Breast epithelium (tissue), 4 donors: ENCODE measurements at regions not wholly inside any gene's neighbourhood (a gene's known extent, or its start where the extent isn't known, plus 50 kb on each side); places are given as distances from the start of the nearest gene placed in this dataset.

Source experiments
- DNase-seq, 2 donors: peaks; one replicate each; pipeline ENCODE4 v3.0.0-alpha.2; 2019; ENCODE audit warnings: low spot score in 2 of 2
- H3K27ac ChIP-seq, 2 donors: fragments of 200-600 bp; sonication (generic) in 1 of 2; one replicate each; pipeline ENCODE4 v1.5.1; 2016 to 2019; ENCODE audit warnings: mild to moderate bottlenecking in 1 of 2
- H3K27me3 ChIP-seq, 2 donors: fragments of 200-600 bp; sonication (generic) in 1 of 2; one replicate each; pipeline versions ENCODE4 v1.5.1 to v1.6.0; 2017 to 2019; ENCODE audit warnings: control low read depth in 1 of 2, mild to moderate bottlenecking in 1 of 2
- H3K36me3 ChIP-seq: fragments of 200-600 bp; one replicate; pipeline ENCODE4 v1.5.1; 2019
- H3K4me1 ChIP-seq, 2 donors: fragments of 200-600 bp; sonication (generic); one replicate each; pipeline ENCODE4 v1.5.1; 2016 to 2019; ENCODE audit warnings: control low read depth in 1 of 2
- H3K4me3 ChIP-seq, 3 donors: fragments of 200-600 bp; sonication (generic); 1 replicate in 2 of 3; 2 replicates in 1 of 3; pipeline ENCODE4 v1.5.1; 2016 to 2019; ENCODE audit warnings: mild to moderate bottlenecking in 3 of 3, moderate library complexity in 2 of 3
- H3K9me3 ChIP-seq, 2 donors: fragments of 200-600 bp; sonication (generic) in 1 of 2; one replicate each; pipeline ENCODE4 v1.5.1; 2016 to 2019; ENCODE audit warnings: control low read depth in 1 of 2
- CTCF ChIP-seq, 3 donors: fragments of 450-650 bp; IDR thresholded peaks; one replicate each; pipeline ENCODE4 v1.5.1; 2016 to 2017; ENCODE audit warnings: antibody characterized with exemption in 3 of 3, mild to moderate bottlenecking in 3 of 3, moderate library complexity in 3 of 3
- POLR2A ChIP-seq: fragments of 450-650 bp; IDR thresholded peaks from one replicate; pipeline ENCODE4 v1.6.1; 2016; ENCODE audit warnings: antibody characterized with exemption, mild to moderate bottlenecking, moderate library complexity
- POLR2AphosphoS5 ChIP-seq, 3 donors: sonication (generic); formaldehyde crosslinking; IDR thresholded peaks; one replicate each; pipeline ENCODE4 v1.6.1; 2017; ENCODE audit warnings: antibody characterized with exemption in 3 of 3
- intact Hi-C: fragments of 100-400 bp; cut with DNase I; formaldehyde crosslinking; loops from one replicate; pipeline ENCODE4 v1.15.1; 2023; ENCODE audit warnings: low total_unique reads

GRCh38 chr10:10434312-10434711, 583.4 kb upstream of the CELF2 start:
- H3K4me1 ChIP-seq, result no peaks in the 10 kb centered on the region
- H3K27ac ChIP-seq, result no peak overlapping the region
- no peaks in the 10 kb centered on the region for H3K9me3 ChIP-seq
- no peak overlapping the region for H3K4me3 ChIP-seq
- no peaks in the 10 kb centered on the region for H3K36me3 ChIP-seq
- TF ChIP-seq CTCF (IDR thresholded peaks at IDR 0.05) (no peak), POLR2AphosphoS5 (IDR thresholded peaks at IDR 0.05) (no peak), POLR2A (no peak)
- intact Hi-C loops, result no loop called here
- DNase-seq, result no peak
- H3K27me3 ChIP-seq, result no peaks in the 10 kb centered on the region

GRCh38 chr10:10437886-10438285, 579.8 kb upstream of the CELF2 start:
- intact Hi-C loops, result no loop called here
- no peak overlapping the region for H3K4me3 ChIP-seq
- no peaks in the 10 kb centered on the region for H3K27me3 ChIP-seq
- no peaks in the 10 kb centered on the region for H3K36me3 ChIP-seq
- TF ChIP-seq POLR2AphosphoS5 (IDR thresholded peaks at IDR 0.05) (no peak), POLR2A (no peak), CTCF (IDR thresholded peaks at IDR 0.05) (no peak)
- H3K27ac ChIP-seq, result no peak overlapping the region
- no peaks in the 10 kb centered on the region for H3K9me3 ChIP-seq
- H3K4me1 ChIP-seq, result no peaks in the 10 kb centered on the region
- DNase-seq, result no peak

GRCh38 chr10:10438335-10439100, 579.2 kb upstream of the CELF2 start:
- no peak overlapping the region for H3K4me3 ChIP-seq
- no peak for DNase-seq
- TF ChIP-seq POLR2AphosphoS5 (IDR thresholded peaks at IDR 0.05) (no peak), POLR2A (no peak), CTCF (IDR thresholded peaks at IDR 0.05) (no peak)
- H3K36me3 ChIP-seq, result no peaks in the 10 kb centered on the region
- no peaks in the 10 kb centered on the region for H3K9me3 ChIP-seq
- H3K27ac ChIP-seq, result no peak overlapping the region
- no peaks in the 10 kb centered on the region for H3K4me1 ChIP-seq
- H3K27me3 ChIP-seq, result no peaks in the 10 kb centered on the region
- intact Hi-C loops, result no loop called here

- no peak for DNase-seq
- H3K9me3 ChIP-seq, result peaks cover 0 to 9% of the 10 kb centered on the region in 2 donors
- H3K4me1 ChIP-seq, result no peaks in the 10 kb centered on the region
- no peaks in the 10 kb centered on the region for H3K27me3 ChIP-seq
- no peak overlapping the region for H3K27ac ChIP-seq
- no peak overlapping the region for H3K4me3 ChIP-seq
- intact Hi-C loops, result no loop called here
- no peak for TF ChIP-seq CTCF (IDR thresholded peaks at IDR 0.05)
- TF ChIP-seq POLR2A, result no peak
- no peak for TF ChIP-seq POLR2AphosphoS5 (IDR thresholded peaks at IDR 0.05)
- no peaks in the 10 kb centered on the region for H3K36me3 ChIP-seq
Observed at GRCh38 chr10:10456856-10457255, 560.8 kb upstream of the CELF2 start.

- H3K9me3 ChIP-seq, result no peaks in the 10 kb centered on the region
- intact Hi-C loops, result no loop called here
- no peak for DNase-seq
- no peaks in the 10 kb centered on the region for H3K4me1 ChIP-seq
- H3K27ac ChIP-seq, result no peak overlapping the region
- TF ChIP-seq POLR2AphosphoS5 (IDR thresholded peaks at IDR 0.05) (no peak), CTCF (IDR thresholded peaks at IDR 0.05) (no peak), POLR2A (no peak)
- H3K36me3 ChIP-seq, result no peaks in the 10 kb centered on the region
- no peaks in the 10 kb centered on the region for H3K27me3 ChIP-seq
- H3K4me3 ChIP-seq, result no peak overlapping the region
Observed at GRCh38 chr10:10460451-10460850, 557.2 kb upstream of the CELF2 start.
